ENCODE measurements at regions not wholly inside any gene's neighbourhood (a gene's known extent, or its start where the extent isn't known, plus 50 kb on each side); places are given as distances from the start of the nearest gene placed in this dataset.

GRCh38 chr3:180335050-180335449 is 266.9 kb upstream of the TTC14 start:
- TF ChIP-seq, protein P1, sequence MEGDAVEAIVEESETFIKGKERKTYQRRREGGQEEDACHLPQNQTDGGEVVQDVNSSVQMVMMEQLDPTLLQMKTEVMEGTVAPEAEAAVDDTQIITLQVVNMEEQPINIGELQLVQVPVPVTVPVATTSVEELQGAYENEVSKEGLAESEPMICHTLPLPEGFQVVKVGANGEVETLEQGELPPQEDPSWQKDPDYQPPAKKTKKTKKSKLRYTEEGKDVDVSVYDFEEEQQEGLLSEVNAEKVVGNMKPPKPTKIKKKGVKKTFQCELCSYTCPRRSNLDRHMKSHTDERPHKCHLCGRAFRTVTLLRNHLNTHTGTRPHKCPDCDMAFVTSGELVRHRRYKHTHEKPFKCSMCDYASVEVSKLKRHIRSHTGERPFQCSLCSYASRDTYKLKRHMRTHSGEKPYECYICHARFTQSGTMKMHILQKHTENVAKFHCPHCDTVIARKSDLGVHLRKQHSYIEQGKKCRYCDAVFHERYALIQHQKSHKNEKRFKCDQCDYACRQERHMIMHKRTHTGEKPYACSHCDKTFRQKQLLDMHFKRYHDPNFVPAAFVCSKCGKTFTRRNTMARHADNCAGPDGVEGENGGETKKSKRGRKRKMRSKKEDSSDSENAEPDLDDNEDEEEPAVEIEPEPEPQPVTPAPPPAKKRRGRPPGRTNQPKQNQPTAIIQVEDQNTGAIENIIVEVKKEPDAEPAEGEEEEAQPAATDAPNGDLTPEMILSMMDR (IDR thresholded peaks at IDR 0.05 in 8 of 11, conservative IDR thresholded peaks at IDR 0.05 in 3 of 11): no peak
- TF ChIP-seq POLR2A (IDR thresholded peaks at IDR 0.05) (no peak), POLR2AphosphoS5 (IDR thresholded peaks at IDR 0.05) (no peak)
